H9 (cell line): ENCODE measurements at regions not wholly inside any gene's neighbourhood (a gene's known extent, or its start where the extent isn't known, plus 50 kb on each side); places are given as distances from the start of the nearest gene placed in this dataset.

ENCODE experiments used
- DNase-seq: peaks from one replicate; pipeline ENCODE4 v3.0.0-alpha.2; 2017
- H2AFZ ChIP-seq: one replicate; pipeline ENCODE4 v1.6.1; 2013; ENCODE audit warnings: mild to moderate bottlenecking, low read length, control low read depth, moderate library complexity
- H2AK5ac ChIP-seq: 2 replicates; pipeline ENCODE4 v1.6.1; 2013; ENCODE audit warnings: low read length, control low read depth, mixed read lengths; ENCODE audit not compliant: insufficient read length
- H2BK120ac ChIP-seq: one replicate; pipeline ENCODE4 v1.6.1; 2013; ENCODE audit warnings: low read depth, mild to moderate bottlenecking, low read length, control low read depth, inconsistent platforms; ENCODE audit not compliant: poor library complexity, severe bottlenecking
- H2BK12ac ChIP-seq: 2 replicates; pipeline ENCODE4 v1.6.1; 2013; ENCODE audit warnings: low read length, control low read depth, mixed read lengths, low read depth; ENCODE audit not compliant: insufficient read length
- H2BK15ac ChIP-seq: 2 replicates; pipeline ENCODE4 v1.6.1; 2013; ENCODE audit warnings: low read depth, low read length, control low read depth
- H2BK20ac ChIP-seq: one replicate; pipeline ENCODE4 v1.6.1; 2013; ENCODE audit warnings: low read depth, mild to moderate bottlenecking, low read length, control low read depth, inconsistent platforms; ENCODE audit not compliant: poor library complexity, severe bottlenecking
- H2BK5ac ChIP-seq: 2 replicates; pipeline ENCODE4 v1.6.1; 2013; ENCODE audit warnings: low read length, control low read depth, mixed read lengths; ENCODE audit not compliant: insufficient read length
- H3K14ac ChIP-seq: 2 replicates; pipeline ENCODE4 v1.6.1; 2013; ENCODE audit warnings: low read length, control low read depth; ENCODE audit not compliant: insufficient read depth
- H3K18ac ChIP-seq: 2 replicates; pipeline ENCODE4 v1.6.1; 2013; ENCODE audit warnings: low read depth, mild to moderate bottlenecking, mixed read lengths, low read length, control low read depth; ENCODE audit not compliant: insufficient read length
- H3K23ac ChIP-seq: 2 replicates; pipeline ENCODE4 v1.6.1; 2013; ENCODE audit warnings: low read length, control low read depth, mixed read lengths, low read depth; ENCODE audit not compliant: insufficient read length
- H3K23me2 ChIP-seq: 2 replicates; pipeline ENCODE4 v1.6.1; 2013; ENCODE audit warnings: low read depth, mild to moderate bottlenecking, mixed read lengths, low read length, control low read depth; ENCODE audit not compliant: insufficient read length, poor library complexity, severe bottlenecking
- H3K27ac ChIP-seq: 2 replicates; pipeline ENCODE4 v1.5.1; 2013; ENCODE audit warnings: low read length, control low read depth, mixed read lengths, low read depth; ENCODE audit not compliant: insufficient read length
- H3K27me3 ChIP-seq: 2 replicates; pipeline ENCODE4 v1.6.1; 2013; ENCODE audit warnings: low read length, control low read depth, inconsistent platforms; ENCODE audit not compliant: insufficient read depth
- H3K4ac ChIP-seq: 2 replicates; pipeline ENCODE4 v1.6.1; 2013; ENCODE audit warnings: low read depth, mild to moderate bottlenecking, control low read depth, inconsistent platforms, low read length, moderate library complexity
- H3K4me1 ChIP-seq: 2 replicates; pipeline ENCODE4 v1.6.1; 2013; ENCODE audit warnings: low read length, control low read depth, inconsistent platforms; ENCODE audit not compliant: insufficient read depth
- H3K4me2 ChIP-seq: 2 replicates; pipeline ENCODE4 v1.6.1; 2013; ENCODE audit warnings: low read length, control low read depth, mixed read lengths; ENCODE audit not compliant: insufficient read length, insufficient read depth
- H3K56ac ChIP-seq: 2 replicates; pipeline ENCODE4 v1.6.1; 2013; ENCODE audit warnings: low read depth, mild to moderate bottlenecking, mixed read lengths, low read length, control low read depth; ENCODE audit not compliant: insufficient read length
- H3K79me1 ChIP-seq: 2 replicates; pipeline ENCODE4 v1.6.1; 2013; ENCODE audit warnings: low read depth, mild to moderate bottlenecking, moderate library complexity, low read length, control low read depth, inconsistent platforms; ENCODE audit not compliant: insufficient read depth, poor library complexity, severe bottlenecking
- H3K79me2 ChIP-seq: 2 replicates; pipeline ENCODE4 v1.6.1; 2013; ENCODE audit warnings: low read length, control low read depth, inconsistent platforms; ENCODE audit not compliant: insufficient read depth
- H3K9ac ChIP-seq: 2 replicates; pipeline ENCODE4 v1.6.1; 2013; ENCODE audit warnings: low read length, control low read depth, mixed read lengths; ENCODE audit not compliant: insufficient read length; ENCODE audit errors: extremely low read depth
- H3K9me3 ChIP-seq: one replicate; pipeline ENCODE4 v1.6.1; 2013; ENCODE audit warnings: low read depth, low read length, inconsistent platforms; ENCODE audit not compliant: control insufficient read depth
- H3T11ph ChIP-seq: one replicate; pipeline ENCODE4 v1.6.1; 2013; ENCODE audit warnings: mild to moderate bottlenecking, low read length, control low read depth, inconsistent platforms
- H4K20me1 ChIP-seq: one replicate; pipeline ENCODE4 v1.6.1; 2013; ENCODE audit not compliant: control insufficient read depth, insufficient read length, insufficient read depth
- H4K5ac ChIP-seq: 2 replicates; pipeline ENCODE4 v1.6.1; 2013; ENCODE audit warnings: low read depth, mild to moderate bottlenecking, mixed read lengths, low read length, control low read depth; ENCODE audit not compliant: insufficient read length
- H4K8ac ChIP-seq: replicated peaks from 2 replicates; pipeline ENCODE4 v1.6.1; 2013; ENCODE audit warnings: low read length, control low read depth, mixed read lengths, low read depth; ENCODE audit not compliant: insufficient read length
- H4K91ac ChIP-seq: 2 replicates; pipeline ENCODE4 v1.6.1; 2013; ENCODE audit warnings: low read depth, mild to moderate bottlenecking, moderate library complexity, mixed read lengths, low read length, control low read depth; ENCODE audit not compliant: insufficient read length
- H3K27ac Mint-ChIP-seq, 3 experiments: 2 replicates in 2 of 3; 3 replicates in 1 of 3; pipeline ENCODE4 v1.8.0; 2020 to 2021; ENCODE audit warnings: mixed read lengths in 3 of 3, mild to moderate bottlenecking in 1 of 3, moderate library complexity in 1 of 3
- H3K27me3 Mint-ChIP-seq: 2 replicates; pipeline ENCODE4 v1.8.0; 2021; ENCODE audit warnings: low read depth, mild to moderate bottlenecking, moderate library complexity, mixed read lengths
- H3K36me3 Mint-ChIP-seq, 3 experiments: 2 replicates in 2 of 3; 3 replicates in 1 of 3; pipeline ENCODE4 v1.8.0; 2020 to 2021; ENCODE audit warnings: low read depth in 3 of 3, mixed read lengths in 3 of 3; ENCODE audit not compliant: insufficient read depth in 1 of 3
- H3K4me1 Mint-ChIP-seq, 2 experiments: 2 replicates each; pipeline ENCODE4 v1.8.0; 2020; ENCODE audit warnings: mixed read lengths in 2 of 2
- H3K4me3 Mint-ChIP-seq, 2 experiments: 2 replicates in 1 of 2; 3 replicates in 1 of 2; pipeline ENCODE4 v1.8.0; 2020 to 2021; ENCODE audit warnings: mild to moderate bottlenecking in 2 of 2, mixed read lengths in 2 of 2, moderate library complexity in 1 of 2
- H3K9me3 Mint-ChIP-seq, 2 experiments: 2 replicates in 1 of 2; 3 replicates in 1 of 2; pipeline ENCODE4 v1.8.0; 2020; ENCODE audit warnings: mild to moderate bottlenecking in 2 of 2, mixed read lengths in 2 of 2, moderate library complexity in 1 of 2
- CTCF ChIP-seq: fragments of 200-600 bp; sonication (generic); conservative IDR thresholded peaks from 3 replicates; pipeline ENCODE4 v1.8.0; 2021; ENCODE audit warnings: antibody characterized with exemption, mild to moderate bottlenecking
- WGBS: extraction: QIAGEN DNeasy Blood & Tissue Kit; methylation state at CpG from one replicate; pipeline ENCODE4 v1.1.7; 2013; ENCODE audit warnings: missing lambda C conversion rate, low lambda C conversion rate, mixed read lengths; ENCODE audit not compliant: insufficient read length; ENCODE audit errors: extremely low coverage; 5-methylcytosine and 5-hydroxymethylcytosine counted together

- Histone ChIP-seq H2BK120ac (no peak overlapping the region), H4K5ac (no peak overlapping the region), H3K9ac (no peak overlapping the region), H3T11ph (no peak overlapping the region), H3K4ac (no peak overlapping the region), H3K56ac (no peak overlapping the region), H3K27me3 (no peaks in the 10 kb centered on the region), H3K79me2 (no peaks in the 10 kb centered on the region), H4K20me1 (no peaks in the 10 kb centered on the region), H4K8ac (no peak overlapping the region), H3K4me2 (no peak overlapping the region), H3K18ac (no peak overlapping the region), H3K27ac (no peak overlapping the region), H2BK15ac (no peak overlapping the region), H3K14ac (no peak overlapping the region; the same call in 1 of the 2 replicates), H3K23ac (no peak overlapping the region), H3K23me2 (no peaks in the 10 kb centered on the region), H2BK20ac (no peak overlapping the region), H2AK5ac (no peak overlapping the region), H4K91ac (no peak overlapping the region), H3K79me1 (no peaks in the 10 kb centered on the region), H2BK5ac (no peak overlapping the region), H2BK12ac (no peak overlapping the region), H2AFZ (no peak overlapping the region), H3K9me3 (no peaks in the 10 kb centered on the region), H3K4me1 (no peaks in the 10 kb centered on the region; the same call in 1 of the 2 replicates)
- Mint-ChIP-seq H3K36me3 (no peaks in the 10 kb centered on the region), H3K27ac (no peak overlapping the region), H3K27me3 (peaks cover 48% of the 10 kb centered on the region), H3K4me1 (peaks cover 7 to 11% of the 10 kb centered on the region in 2 experiments), H3K4me3 (no peak overlapping the region), H3K9me3 (peaks cover 3 to 5% of the 10 kb centered on the region in 2 experiments; a peak in 3 of 5 replicates)
- no CpG with 5 or more reads among the region's 8 CpGs for WGBS
- TF ChIP-seq CTCF = no peak
- DNase-seq = peak; percentile 13
These were observed 250.4 kb downstream of the NSG2 start for GRCh38 chr5:174295702-174296436.
